ENCODE measurements at regions not wholly inside any gene's neighbourhood (a gene's known extent, or its start where the extent isn't known, plus 50 kb on each side); places are given as distances from the start of the nearest gene placed in this dataset.

DNA sequence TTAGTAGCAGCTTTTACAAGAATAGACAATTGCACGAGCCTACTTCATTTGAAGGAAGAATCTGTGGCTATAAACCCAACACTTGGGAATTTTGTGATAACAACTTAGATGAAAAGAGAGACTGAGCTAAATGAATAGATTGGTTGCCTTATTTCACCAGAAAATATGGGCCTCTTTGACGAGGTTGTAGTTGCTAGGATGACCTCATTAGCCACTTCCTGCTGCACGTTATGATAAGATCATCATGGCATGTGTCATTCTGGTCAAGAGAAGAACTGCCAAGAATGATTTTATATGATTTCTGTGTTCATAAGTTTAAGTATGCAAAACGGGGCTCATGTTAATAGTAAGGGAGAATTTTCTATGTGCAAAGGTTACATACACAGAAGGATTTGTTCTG lies 321.9 kb upstream of the GIMD1 start:
- no TSS peak for BruUV-seq (replicated peaks)
- intact Hi-C loops (cut with micrococcal nuclease; ENCODE audit: unreplicated experiment) = no loop called here
- TF ChIP-seq, protein P1, sequence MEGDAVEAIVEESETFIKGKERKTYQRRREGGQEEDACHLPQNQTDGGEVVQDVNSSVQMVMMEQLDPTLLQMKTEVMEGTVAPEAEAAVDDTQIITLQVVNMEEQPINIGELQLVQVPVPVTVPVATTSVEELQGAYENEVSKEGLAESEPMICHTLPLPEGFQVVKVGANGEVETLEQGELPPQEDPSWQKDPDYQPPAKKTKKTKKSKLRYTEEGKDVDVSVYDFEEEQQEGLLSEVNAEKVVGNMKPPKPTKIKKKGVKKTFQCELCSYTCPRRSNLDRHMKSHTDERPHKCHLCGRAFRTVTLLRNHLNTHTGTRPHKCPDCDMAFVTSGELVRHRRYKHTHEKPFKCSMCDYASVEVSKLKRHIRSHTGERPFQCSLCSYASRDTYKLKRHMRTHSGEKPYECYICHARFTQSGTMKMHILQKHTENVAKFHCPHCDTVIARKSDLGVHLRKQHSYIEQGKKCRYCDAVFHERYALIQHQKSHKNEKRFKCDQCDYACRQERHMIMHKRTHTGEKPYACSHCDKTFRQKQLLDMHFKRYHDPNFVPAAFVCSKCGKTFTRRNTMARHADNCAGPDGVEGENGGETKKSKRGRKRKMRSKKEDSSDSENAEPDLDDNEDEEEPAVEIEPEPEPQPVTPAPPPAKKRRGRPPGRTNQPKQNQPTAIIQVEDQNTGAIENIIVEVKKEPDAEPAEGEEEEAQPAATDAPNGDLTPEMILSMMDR (conservative IDR thresholded peaks at IDR 0.05; ENCODE audit: low read depth, low read length) = no peak
- TF ChIP-seq EZH2 (IDR thresholded peaks at IDR 0.05; ENCODE audit: borderline replicate concordance, low read depth, low read length, poor library complexity, severe bottlenecking) = no peak
- Histone ChIP-seq H3K4me1 (ENCODE audit: insufficient read depth, low read length, poor library complexity, severe bottlenecking) (no peaks in the 10 kb centered on the region), H3K9me3 (ENCODE audit: low read depth, low read length, poor library complexity, severe bottlenecking) (no peaks in the 10 kb centered on the region), H3K27ac (ENCODE audit: low read depth, low read length, poor library complexity, severe bottlenecking) (no peak overlapping the region), H3K4me3 (ENCODE audit: low read depth, low read length, poor library complexity, severe bottlenecking) (no peak overlapping the region), H3K27me3 (replicated peaks; ENCODE audit: insufficient read depth, low read depth, low read length, poor library complexity) (no peaks in the 10 kb centered on the region), H3K36me3 (ENCODE audit: insufficient read depth, low read length, poor library complexity, severe bottlenecking) (no peaks in the 10 kb centered on the region)
- peak; percentile 44 for DNase-seq (ENCODE audit: low spot score)
- ChIA-PET POLR2A (ENCODE audit: low non-redundant PET) (no interaction called here), CTCF (no interaction called here)

DNA sequence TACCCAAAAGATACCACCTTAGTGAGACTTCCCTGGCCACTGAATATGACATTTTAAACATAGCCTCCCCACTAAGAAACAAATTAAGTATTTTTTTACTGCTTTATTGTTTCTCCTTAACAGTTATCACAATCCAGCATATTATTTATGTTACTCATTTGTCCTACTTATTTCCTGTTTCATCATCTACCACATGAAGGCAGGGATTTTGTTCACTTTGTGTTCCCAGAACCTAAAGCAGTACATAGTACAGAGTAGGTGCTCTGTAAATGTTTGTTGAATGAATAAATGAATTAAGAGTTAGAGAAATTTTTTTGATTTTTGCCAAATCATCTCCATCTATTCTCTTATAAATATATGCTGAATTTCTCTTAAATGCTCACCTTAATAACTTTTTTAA lies 318.4 kb upstream of the GIMD1 start:
- TF ChIP-seq, protein P1 (conservative IDR thresholded peaks at IDR 0.05; ENCODE audit: low read depth, low read length) = no peak
- no peak for TF ChIP-seq EZH2 (IDR thresholded peaks at IDR 0.05; ENCODE audit: borderline replicate concordance, low read depth, low read length, poor library complexity, severe bottlenecking)
- intact Hi-C loops (cut with micrococcal nuclease; ENCODE audit: unreplicated experiment) = no loop called here
- ChIA-PET POLR2A (ENCODE audit: low non-redundant PET) (no interaction called here), CTCF (no interaction called here)
- no TSS peak for BruUV-seq (replicated peaks)
- H3K36me3 ChIP-seq (ENCODE audit: insufficient read depth, low read length, poor library complexity, severe bottlenecking) = no peaks in the 10 kb centered on the region
- DNase-seq (ENCODE audit: low spot score) = no peak
- H3K9me3 ChIP-seq (ENCODE audit: low read depth, low read length, poor library complexity, severe bottlenecking) = no peaks in the 10 kb centered on the region
- no peak overlapping the region for H3K4me3 ChIP-seq (ENCODE audit: low read depth, low read length, poor library complexity, severe bottlenecking)
- no peak overlapping the region for H3K27ac ChIP-seq (ENCODE audit: low read depth, low read length, poor library complexity, severe bottlenecking)
- H3K27me3 ChIP-seq (replicated peaks; ENCODE audit: insufficient read depth, low read depth, low read length, poor library complexity) = no peaks in the 10 kb centered on the region
- H3K4me1 ChIP-seq (ENCODE audit: insufficient read depth, low read length, poor library complexity, severe bottlenecking) = no peaks in the 10 kb centered on the region

DNA sequence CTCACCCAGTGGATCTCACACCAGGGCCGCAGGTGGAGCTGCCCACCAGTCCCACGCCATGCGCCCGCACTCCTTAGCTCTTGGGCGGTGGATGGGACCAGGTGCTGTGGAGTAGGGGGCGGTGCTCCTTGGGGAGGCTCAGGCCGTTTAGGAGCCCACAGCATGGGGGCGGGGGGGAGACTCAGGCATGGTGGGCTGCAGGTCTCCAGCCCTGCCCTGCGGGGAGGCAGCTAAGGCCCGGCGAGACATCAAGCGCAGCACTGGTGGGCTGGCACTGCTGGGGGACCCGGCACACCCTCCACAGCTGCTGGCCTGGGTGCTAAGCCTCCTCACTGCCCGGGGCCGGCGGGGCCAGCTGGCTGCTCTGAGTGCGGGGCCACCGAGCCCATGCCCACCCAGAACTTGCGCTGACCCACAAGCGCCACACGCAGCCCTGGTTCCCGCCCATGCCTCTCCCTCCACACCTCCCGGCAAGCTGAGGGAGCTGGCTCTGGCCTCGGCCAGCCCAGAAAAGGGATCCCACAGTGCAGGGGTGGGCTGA lies 312.9 kb upstream of the GIMD1 start:
- intact Hi-C loops (cut with micrococcal nuclease; ENCODE audit: unreplicated experiment) = no loop called here
- no peak overlapping the region for H3K27ac ChIP-seq (ENCODE audit: low read depth, low read length, poor library complexity, severe bottlenecking)
- peaks cover under 1% of the 10 kb centered on the region for H3K4me1 ChIP-seq (ENCODE audit: insufficient read depth, low read length, poor library complexity, severe bottlenecking)
- no peak for DNase-seq (ENCODE audit: low spot score)
- ChIA-PET POLR2A (ENCODE audit: low non-redundant PET) (no interaction called here), CTCF (no interaction called here)
- no peak overlapping the region for H3K4me3 ChIP-seq (ENCODE audit: low read depth, low read length, poor library complexity, severe bottlenecking)
- TF ChIP-seq, protein P1 (conservative IDR thresholded peaks at IDR 0.05; ENCODE audit: low read depth, low read length) = no peak
- no peak for TF ChIP-seq EZH2 (IDR thresholded peaks at IDR 0.05; ENCODE audit: borderline replicate concordance, low read depth, low read length, poor library complexity, severe bottlenecking)
- H3K27me3 ChIP-seq (replicated peaks; ENCODE audit: insufficient read depth, low read depth, low read length, poor library complexity) = no peaks in the 10 kb centered on the region
- no TSS peak for BruUV-seq (replicated peaks)
- H3K9me3 ChIP-seq (ENCODE audit: low read depth, low read length, poor library complexity, severe bottlenecking) = no peaks in the 10 kb centered on the region
- H3K36me3 ChIP-seq (ENCODE audit: insufficient read depth, low read length, poor library complexity, severe bottlenecking) = no peaks in the 10 kb centered on the region
